Lower leg skin (tissue), 3 donors: ENCODE measurements at regions not wholly inside any gene's neighbourhood (a gene's known extent, or its start where the extent isn't known, plus 50 kb on each side); places are given as distances from the start of the nearest gene placed in this dataset.

Source experiments
- CTCF ChIP-seq, 3 donors: fragments of 450-650 bp; IDR thresholded peaks; one replicate each; pipeline ENCODE4 v1.5.1; 2016; ENCODE audit warnings: antibody characterized with exemption in 3 of 3, mild to moderate bottlenecking in 3 of 3, moderate library complexity in 2 of 3
- POLR2A ChIP-seq, 2 donors: fragments of 450-650 bp; IDR thresholded peaks; one replicate each; pipeline ENCODE4 v1.6.1; 2016 to 2017; ENCODE audit warnings: antibody characterized with exemption in 2 of 2, mild to moderate bottlenecking in 1 of 2, moderate library complexity in 1 of 2

DNA sequence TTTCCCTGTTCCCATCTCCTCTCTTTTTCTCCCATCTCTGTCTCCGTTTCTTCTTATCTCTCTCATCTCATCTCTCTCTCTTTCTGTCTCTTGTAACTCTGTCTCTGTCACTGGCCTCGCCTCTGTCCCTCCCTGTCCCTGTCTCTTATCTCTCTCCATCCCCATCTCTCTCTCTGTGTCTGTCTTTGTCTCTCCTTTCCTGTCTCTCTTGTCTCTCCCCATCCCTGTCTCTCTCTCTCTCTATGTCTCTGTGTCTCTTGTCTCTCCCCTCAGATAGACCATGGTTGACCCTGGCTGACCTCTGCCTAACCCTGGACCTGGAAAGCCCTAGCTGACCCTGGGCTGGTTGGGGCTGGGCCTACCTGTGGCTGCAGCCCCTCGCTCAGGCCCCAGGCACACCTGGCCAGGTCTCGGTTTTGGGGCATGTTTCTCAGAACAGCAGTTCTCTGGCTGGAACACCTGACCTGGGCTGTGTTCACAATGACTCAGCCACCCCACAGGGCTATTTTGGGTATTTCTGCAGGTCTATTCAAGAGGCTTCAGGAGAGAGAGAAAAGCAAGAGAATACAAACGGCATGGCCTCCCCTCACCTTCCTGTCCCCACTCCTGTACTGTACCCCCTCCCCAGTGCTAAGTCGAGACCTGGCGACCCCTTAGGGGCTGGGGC lies 174.4 kb downstream of the TMEM121 start:
- TF ChIP-seq CTCF (IDR thresholded peaks at IDR 0.05) (no peak), POLR2A (IDR thresholded peaks at IDR 0.05) (no peak)
